ENCODE measurements at regions not wholly inside any gene's neighbourhood (a gene's known extent, or its start where the extent isn't known, plus 50 kb on each side); places are given as distances from the start of the nearest gene placed in this dataset.

GRCh38 chr6:82083646-82084045 lies 163.9 kb downstream of the IBTK start:
- TF ChIP-seq, protein P1, sequence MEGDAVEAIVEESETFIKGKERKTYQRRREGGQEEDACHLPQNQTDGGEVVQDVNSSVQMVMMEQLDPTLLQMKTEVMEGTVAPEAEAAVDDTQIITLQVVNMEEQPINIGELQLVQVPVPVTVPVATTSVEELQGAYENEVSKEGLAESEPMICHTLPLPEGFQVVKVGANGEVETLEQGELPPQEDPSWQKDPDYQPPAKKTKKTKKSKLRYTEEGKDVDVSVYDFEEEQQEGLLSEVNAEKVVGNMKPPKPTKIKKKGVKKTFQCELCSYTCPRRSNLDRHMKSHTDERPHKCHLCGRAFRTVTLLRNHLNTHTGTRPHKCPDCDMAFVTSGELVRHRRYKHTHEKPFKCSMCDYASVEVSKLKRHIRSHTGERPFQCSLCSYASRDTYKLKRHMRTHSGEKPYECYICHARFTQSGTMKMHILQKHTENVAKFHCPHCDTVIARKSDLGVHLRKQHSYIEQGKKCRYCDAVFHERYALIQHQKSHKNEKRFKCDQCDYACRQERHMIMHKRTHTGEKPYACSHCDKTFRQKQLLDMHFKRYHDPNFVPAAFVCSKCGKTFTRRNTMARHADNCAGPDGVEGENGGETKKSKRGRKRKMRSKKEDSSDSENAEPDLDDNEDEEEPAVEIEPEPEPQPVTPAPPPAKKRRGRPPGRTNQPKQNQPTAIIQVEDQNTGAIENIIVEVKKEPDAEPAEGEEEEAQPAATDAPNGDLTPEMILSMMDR (IDR thresholded peaks at IDR 0.05): no peak
- no peak for TF ChIP-seq POLR2A (IDR thresholded peaks at IDR 0.05)
